SK-N-MC (cell line): ENCODE measurements at regions not wholly inside any gene's neighbourhood (a gene's known extent, or its start where the extent isn't known, plus 50 kb on each side); places are given as distances from the start of the nearest gene placed in this dataset.

Experiments
- EZH2 ChIP-seq: fragments of 200-600 bp; sonication (generic); IDR thresholded peaks from one replicate; pipeline ENCODE4 v1.6.1; 2017; ENCODE audit warnings: antibody characterized with exemption
- FOXP2 ChIP-seq: optimal IDR thresholded peaks from 2 replicates; pipeline ENCODE3; 2011; ENCODE audit warnings: mild to moderate bottlenecking, moderate library complexity; ENCODE audit not compliant: insufficient read depth; ENCODE audit errors: extremely low read length, control extremely low read depth
- POLR2AphosphoS5 ChIP-seq: IDR thresholded peaks from 2 replicates; pipeline ENCODE4 v1.6.1; 2012; ENCODE audit warnings: mild to moderate bottlenecking, low read depth, low read length, borderline replicate concordance

DNA sequence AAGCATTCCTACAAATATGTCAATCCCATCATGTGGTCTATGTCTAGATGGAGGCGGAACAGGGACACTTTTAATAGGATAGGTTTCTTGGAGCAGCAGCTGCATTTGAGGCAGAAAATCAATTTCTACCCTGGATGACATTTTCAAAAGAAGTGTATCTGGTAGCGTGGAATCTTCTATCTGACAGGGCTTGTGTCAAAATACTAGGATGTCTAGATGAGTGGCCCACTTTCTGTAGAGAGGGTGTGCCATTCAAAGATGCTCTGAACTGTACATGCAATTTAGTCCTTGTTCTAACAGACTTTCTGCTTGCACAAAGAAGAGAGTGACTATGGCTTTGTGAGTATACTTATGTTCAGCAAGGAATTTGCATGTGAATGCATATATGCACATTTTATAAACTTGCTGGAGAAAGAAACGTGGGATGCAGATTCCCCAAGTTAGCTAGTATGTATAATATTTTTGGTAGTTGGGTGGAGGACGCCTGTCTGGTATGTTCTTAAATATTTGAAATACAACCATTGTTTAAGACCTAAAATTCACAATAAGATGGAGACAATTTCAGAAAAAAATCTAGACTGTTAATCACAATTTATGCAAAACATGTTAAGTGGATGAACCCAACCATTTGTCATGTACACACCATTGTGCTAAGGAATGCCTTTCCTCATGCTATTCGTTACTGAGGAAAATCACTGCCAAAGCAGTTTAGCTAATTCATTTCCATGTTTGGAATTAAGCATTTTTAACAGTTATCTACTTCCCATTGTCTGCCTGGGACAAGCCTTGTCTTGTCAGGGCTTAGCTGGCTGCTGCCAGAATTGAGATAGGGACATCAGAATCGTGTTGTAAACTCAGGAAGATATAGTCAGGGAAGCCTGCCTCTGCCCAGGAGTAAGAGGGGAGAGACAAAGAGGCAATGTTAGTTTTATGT lies 129.1 kb upstream of the MEF2C start:
- TF ChIP-seq EZH2: no peak
- no peak for TF ChIP-seq POLR2AphosphoS5
- no peak for TF ChIP-seq FOXP2
